ENCODE measurements at regions not wholly inside any gene's neighbourhood (a gene's known extent, or its start where the extent isn't known, plus 50 kb on each side); places are given as distances from the start of the nearest gene placed in this dataset.

DNA sequence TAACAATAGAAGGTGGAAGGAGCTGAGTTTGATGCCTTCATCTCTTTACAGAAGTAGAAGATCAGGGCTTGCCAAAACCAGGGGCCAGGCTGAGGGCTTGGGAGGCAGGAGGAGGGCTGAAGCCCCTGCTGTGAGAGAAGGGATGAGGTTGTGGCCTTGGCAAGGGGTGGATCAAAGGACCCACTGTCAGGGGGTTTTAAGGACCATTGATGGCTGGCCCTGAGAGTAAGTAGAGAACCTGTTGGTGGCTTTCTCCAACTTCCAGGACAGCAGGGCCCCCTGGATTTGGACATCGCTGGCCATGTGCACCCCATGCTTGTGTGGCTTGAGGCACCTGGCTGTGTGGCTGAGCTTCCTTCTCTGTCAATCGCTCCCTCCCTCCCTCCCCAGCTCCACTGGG, 927.7 kb downstream of the TBC1D22A start:
- DNase-seq: no peak

DNA sequence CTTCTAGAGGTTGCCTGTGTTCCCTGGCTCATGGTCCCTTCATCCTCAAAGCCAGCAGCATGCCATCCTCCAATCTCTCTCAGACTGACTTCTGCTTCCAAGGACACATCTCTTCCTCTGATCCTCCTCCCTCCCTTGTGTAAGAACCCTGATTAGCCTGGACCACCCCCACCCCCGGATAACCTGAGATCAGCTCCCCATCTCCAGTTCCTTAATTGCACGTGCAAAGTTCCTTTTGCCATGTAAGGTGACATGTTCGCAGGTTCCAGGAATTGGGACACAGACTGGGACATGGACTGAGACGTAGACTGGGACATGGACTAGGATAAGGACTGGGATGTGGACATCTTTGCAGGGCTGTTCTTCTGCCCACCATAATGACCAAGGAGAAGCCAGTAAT, 925.3 kb downstream of the TBC1D22A start:
- DNase-seq: no peak

DNA sequence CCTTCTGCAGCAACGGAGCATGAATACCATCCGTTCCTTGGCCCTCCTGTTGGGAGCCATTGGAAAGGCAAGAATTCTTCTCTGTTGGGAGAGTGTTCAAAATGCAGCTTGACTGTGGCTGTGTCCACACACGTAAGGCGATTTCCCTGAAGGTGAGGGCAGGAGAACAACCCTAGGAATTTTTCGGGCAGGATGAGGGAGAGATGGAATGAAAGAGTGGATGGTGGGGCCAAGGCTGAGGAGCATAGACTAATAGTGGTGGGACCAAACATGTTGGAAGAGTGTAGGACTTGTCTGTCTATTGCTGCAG, 924.9 kb downstream of the TBC1D22A start:
- DNase-seq: no peak

DNA sequence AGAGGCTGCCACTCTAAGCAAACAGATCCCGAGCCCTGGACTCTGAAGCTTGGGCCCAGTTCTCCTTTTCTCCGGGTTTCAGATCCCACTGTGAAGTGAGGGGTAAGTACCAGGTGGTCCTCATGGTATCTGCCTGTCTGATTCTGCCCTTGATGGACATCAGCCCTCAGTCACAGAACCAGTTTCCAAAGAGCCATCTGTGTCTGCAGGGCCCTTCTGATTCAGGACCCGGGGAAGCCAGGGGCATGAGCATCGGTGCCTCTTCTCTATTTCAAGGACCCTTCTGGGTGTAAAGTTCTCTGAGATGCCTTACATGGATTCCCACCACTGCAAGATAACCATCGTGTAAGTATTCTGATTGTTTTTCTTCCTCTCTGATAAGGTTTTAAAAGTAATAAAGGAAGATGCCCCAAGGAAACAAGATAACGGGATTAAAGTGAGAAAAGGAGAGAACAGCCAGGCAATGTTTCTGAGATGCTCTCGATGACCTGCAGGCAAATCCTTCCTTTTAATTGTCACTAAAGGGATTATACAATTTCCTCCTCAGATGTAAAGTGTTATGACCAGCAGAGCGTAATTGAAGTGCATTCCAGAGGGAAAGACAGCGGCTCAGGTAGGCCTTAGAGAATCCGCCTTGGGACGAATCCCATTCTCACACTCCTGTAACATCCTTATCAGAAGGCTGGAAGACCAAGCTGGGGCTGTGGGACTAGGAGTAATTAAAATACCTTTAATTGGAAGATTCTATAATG, 924.3 kb downstream of the TBC1D22A start:
- DNase-seq: no peak

DNA sequence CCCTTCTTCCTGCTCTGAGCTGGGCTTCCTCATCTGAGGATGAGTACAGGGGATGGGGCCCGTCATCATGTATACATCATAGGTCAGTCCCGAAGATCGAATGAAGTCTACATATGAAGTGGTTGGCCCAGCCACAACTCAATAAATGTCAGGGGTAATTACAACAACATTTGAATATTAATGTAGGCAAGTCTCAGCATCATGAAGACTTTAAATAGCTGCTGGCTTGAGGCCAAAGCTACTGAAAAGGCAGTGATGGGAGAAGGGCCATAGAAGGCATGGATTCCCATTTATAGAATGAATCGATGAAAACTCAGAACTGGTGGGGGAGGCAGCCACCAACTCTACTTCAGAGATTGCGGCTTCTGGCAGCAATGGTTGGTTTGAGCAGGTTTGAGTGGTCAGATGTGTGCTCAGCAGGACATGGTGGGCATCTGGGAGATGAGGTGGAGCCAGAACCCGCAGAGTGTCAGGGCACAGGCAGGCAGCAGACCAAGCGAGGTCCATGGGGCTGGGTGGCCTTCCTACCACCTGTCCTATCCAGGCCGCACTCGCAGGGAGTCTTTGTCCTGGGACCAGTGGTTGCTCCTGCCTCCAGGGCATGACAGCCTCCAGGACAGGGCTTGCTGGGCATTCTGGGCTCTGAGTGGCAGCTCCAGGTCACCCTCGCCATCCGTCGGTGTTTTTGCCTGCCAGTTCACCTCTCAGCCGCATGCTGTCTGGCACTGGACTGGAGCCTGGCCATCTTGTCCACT, 919.1 kb downstream of the TBC1D22A start:
- no peak for DNase-seq

DNA sequence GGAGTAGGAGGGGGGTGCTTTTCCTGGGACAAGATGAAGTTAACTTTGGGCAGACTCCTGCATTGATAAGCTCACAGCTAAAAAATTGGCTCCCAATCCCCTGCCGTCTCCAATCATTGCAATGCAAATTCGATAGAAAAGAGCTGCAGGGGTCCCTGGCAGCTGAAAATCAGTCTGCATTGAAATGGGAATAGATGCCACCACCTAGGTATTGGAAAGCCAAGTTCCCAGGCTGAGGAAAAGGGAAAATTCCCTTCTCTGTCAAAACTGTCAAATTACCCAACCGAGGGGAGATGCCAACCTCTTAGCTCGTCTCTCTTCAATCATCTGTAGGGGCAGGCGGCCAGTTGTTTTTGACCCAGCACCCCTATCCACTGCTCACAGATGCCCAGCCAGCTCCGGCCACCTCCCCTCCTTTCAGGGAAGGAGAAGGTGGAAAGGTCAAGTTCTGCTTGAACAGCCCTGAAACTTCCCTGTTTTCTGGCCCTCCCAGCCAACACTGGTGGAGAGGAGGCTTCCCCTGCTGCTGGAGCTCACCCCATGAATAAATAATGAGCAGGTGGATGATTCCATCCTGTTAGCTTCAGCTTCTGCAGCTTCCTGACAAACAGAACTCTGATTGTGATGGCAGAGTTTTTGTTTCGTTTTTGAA, 916.3 kb downstream of the TBC1D22A start:
- no peak for DNase-seq

DNA sequence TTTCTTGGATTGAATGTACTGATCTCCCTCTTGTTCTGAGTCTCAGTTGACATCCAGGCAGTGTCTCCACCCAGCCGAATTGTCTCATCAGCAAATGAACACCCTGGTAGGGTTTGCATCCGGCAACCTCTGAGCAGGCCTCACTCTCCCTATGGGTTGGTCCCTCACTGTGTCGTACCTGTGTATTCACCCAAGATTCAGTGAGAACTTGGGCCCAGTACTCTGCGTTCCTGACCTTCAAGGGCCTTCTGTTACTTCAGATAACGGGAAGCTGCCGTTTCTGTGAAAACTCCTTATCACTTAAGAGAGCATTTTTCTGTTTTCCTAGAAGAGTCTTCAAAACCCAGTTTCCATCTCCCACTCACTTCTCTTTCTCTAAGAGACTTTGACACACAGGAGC, 915.6 kb downstream of the TBC1D22A start:
- DNase-seq: no peak

DNA sequence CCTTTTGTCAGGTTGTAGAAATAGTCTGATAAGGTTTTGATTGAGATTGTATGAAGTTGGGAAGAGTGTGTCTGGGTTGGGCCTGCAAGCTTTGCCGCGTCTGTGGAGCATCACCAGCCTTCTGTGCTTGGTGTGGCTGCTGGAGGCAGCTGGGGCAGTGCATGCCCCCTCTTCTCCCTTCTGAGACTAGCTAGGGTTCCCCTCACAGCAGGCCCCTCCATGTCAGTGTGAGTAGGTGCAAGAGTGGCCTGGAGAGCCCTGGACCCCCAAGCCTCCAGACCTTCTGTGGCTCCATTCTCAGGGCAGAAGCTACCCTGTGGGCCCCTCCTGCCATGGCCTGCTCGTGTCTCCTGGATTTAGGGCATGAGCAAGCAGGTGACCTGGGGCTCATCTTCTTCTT, 914.2 kb downstream of the TBC1D22A start:
- no peak for DNase-seq

DNA sequence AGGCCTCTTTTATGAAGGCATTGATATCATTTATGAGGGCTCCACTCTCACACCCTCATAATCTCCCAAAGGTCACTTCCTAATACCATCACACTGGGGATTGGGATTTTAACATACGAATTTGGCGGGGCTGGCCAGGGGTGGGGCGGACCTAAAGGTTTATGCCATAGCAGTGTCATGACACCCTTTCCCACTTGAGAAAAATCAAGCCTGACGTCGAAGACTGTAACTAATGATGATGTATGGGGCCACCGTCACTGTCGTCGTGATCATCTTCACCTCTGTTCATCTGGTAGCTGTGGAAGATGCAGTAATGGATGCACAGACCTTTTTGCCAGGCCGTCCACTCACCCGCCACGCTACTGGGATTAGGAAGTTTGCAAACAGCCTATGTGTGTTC, 912.1 kb downstream of the TBC1D22A start:
- no peak for DNase-seq

DNA sequence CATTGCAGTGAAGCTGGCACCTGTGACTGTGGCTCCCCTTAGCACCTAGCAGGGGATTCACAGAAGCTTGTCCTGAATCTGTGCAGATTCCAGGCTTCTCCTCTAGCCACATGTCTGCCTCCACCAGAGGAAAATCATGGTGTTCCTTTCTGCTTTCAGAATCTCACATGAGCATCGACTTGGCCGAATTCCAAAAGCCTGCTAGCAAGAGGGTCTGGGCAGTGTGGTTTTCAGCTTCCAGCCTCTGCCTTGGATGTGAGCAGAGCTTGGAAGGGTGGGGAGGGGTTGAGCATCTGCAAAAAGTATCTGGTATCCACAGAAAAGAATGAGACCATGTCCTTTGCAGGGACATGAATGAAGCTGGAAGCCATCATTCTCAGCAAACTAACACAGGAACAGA, 911.1 kb downstream of the TBC1D22A start:
- DNase-seq: no peak

DNA sequence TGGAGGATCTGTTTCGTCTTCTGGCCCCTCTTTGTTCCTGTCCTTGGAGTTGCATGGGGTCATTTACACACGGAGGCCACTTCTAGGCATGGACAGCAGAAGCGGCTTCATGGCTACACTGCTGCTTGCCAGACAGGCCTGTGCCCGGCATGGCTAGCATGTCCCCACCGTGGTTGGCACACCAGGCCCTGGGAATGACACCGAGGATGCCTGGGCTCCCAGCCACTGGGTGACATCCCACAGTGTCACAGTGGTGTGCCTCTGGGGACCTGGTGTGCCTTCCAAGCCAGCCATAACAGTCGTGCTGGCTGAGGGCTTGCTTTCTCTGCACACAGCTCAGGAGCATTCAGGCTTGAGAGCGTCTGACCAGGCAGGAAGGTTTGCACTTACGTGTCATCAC, 910.1 kb downstream of the TBC1D22A start:
- DNase-seq: no peak

DNA sequence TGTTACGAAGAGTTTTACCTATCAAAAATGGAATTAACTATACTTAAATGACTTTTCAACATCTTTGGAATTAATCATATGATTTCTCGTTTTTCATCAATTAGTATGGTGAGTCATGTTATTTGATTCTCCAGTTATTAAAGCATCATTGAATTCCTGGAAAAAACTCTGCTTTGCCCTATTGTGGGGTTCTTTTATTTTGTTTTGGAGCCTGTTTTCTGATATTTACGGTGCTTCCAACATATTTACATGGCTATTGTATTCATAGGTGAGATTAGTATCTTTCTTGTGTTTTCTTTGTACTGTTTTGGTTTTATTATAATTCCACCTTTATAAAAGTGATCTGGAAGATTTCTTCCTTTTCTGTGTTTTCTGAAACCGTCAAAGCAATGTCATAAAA, 902.7 kb downstream of the TBC1D22A start:
- no peak for DNase-seq

DNA sequence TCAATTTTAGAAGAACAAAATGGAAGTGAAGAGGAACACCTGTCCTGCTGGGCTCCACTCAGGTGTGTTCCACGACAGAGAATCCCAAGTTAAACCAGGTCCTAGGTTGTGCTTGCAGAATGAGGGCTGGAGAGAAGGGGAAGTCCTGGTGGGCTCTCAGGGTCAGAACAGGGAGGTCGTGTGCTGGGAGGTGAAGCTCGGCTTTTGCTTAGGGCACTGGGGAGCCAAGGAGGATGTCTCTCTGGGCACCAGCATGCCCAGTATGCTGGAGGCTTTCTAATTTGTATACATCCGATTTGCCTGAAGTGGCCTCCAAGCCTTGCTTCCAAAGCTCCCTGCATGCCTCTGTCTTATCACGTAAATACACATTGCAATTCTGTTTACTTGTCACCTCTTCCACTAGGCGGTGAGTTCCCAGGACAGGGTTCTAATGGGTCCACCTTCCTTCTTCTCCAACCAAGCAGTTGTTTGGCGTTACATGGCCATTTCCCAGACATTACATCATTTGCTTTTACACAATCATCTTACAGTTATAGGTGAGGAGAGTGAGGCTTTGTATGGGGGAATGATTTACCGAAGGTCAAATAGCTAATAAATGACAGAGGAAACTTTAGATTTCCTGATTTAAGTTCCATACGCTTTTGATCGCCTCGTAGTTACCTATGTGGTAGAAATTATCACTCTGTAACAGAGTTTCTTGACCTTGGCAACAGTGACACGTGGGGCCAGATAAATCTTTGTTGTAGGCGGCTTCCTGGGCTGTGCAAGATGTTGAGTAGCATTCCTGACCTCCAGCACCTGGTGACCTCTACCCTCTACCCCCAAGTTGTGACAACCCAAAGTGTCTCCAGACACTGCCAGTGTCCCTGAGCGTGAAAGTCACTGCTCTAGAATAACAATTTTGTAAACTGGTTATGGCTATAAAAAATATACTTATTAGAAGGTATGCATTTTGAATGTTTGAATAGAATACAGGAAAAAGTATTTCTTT, 901.5 kb downstream of the TBC1D22A start:
- no peak for DNase-seq

DNA sequence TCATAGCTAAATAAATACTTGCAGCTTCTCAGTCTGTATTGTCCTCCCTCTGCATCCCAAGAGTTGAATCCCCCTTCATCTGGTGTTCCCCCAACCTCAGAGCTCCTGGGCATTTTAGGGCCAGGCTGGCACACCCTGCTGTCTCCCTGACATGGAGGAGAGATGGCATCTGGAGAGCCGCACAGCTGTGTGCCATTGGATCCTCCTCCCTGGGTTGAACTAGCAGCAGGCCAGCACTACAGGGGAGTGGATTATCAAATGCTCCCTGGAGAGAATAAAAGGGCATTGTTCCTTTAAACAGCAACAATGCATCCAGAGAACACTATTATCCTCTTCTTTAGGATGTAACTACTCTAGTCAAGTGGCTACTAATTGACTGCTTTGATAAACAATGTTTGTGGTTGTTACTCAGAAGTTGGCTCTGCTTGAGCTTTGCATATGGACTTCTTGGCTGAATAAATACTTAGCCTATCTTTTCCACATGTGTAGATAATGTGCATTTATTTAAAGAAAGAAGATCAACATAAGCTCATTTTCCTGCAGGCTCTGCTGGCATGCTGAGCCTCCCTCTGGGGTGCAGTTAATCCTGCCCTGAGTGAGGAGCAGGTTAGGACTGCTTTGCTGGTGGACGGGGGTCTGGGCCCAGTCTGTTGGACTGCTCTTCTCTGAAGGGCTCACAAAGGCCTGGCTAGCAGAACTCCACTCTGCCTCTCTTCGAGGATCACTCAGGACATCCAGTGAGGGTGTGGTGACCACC, 897.2 kb downstream of the TBC1D22A start:
- DNase-seq: no peak

DNA sequence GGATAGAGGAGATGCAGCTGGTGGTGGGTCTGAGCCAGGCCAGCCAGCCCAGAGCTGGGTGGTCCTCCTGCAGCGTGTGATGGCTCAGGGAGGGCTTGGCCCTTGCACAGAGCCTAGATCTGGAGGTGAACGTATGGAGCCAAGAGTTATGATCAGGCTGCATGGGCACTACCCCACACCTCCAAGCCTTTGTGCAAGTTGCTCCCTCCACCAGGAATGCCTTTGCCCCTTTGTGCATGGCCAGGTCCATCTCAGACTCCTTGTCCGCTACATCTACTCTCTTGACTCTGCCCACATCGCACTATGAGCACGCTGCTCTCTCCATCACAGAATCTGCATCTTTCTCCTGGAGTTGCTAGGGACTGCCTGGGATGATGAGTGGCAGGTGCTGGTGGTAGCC, 895.7 kb downstream of the TBC1D22A start:
- no peak for DNase-seq

DNA sequence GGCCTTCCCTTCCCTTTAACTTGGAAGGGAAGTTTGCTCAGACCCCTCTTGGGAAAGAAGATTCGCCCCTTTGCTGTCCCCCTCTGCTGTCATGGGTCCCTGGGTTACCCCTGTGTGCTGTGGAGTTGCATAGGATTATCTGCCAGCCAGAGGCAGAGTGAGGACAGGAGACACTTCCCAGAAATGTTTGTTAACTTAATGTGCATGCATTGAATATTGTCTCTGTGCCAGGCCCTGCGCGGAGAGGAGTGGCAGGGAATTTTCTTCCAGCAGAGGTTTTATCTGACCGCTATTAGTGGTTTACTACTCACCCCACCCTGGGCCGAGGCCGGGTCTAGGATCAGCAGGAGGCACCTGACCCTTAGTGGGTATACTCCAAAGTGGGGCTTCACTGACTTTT, 894.8 kb downstream of the TBC1D22A start:
- no peak for DNase-seq

DNA sequence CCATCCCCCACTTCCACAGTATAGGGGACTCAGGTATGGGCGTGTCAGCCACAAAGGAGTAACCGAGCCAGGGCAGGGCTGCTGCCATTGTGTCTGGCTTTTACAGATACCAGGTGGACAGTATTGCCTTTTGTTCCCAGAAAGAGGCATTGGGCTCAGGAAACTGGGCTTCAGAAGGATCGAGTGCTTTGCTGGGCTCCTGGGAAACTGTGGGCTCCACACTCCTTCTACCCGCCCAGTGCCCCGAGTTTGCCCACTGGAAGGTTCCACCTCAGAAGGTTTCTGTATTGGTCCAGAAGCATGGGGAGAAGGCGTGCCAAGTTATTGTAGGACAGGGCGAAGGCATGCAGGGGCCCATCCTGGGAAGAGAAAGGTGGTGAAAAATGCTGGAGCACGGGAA, 894.4 kb downstream of the TBC1D22A start:
- no peak for DNase-seq

DNA sequence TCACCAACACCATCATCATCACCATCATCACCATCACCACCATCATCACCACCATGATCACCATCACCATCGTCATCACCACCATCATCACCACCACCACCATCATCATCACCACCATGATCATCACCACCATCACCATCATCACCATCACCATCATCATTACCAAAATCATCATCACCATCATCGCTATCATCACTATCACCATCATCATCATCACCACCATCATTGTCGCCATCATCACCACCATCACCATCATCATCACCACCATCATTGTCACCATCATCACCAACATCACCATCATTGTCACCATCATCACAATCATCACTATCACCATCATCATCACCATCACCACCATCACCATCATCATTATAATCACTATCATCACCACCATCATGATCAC, 893.5 kb downstream of the TBC1D22A start:
- no peak for DNase-seq

DNA sequence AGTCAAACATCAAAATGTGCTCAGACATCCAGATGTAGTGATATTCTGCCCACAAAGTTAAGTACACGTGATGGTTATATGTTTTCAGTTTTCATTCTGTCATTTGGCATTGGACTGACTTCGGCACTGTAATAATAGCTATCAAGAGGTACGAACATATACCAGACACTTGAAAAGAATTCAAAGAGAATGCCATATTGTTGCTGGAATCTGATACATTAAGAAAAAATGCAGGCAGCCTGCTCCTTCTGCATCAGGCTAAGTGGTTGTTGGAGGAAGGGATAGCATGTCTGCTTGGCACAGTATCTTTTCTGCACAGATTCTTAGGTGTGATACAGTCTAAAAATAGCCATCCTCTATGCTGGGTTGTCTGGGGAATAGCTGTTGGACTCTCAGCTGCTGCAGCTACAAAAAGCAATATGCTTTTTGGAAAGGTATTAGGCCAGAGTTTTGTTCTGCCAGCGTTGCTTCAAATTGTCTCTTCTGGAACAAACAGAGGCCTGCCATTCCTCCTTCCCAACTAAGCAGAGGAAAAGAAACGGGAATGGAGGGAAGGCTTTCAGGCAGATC, 892.6 kb downstream of the TBC1D22A start:
- DNase-seq: no peak

DNA sequence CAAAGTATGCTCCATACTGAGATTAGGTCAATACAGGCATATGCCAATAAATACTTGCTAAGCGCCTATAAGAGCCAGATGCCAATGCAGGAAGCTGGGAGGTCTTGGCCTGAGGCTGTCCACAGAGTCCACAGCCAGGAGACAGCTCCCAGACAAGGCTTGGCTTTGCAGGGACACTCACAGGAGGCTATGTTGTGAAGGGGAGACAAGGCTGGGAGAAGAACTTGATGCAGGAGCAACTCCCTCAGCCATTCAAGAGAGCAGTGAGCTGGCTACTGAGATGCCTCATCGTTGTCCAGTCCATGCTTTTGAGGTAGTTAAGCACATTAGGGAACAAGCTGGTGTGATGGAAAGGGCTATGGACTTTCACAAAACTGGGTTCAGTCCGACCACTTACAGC, 891.5 kb downstream of the TBC1D22A start:
- DNase-seq: no peak

DNA sequence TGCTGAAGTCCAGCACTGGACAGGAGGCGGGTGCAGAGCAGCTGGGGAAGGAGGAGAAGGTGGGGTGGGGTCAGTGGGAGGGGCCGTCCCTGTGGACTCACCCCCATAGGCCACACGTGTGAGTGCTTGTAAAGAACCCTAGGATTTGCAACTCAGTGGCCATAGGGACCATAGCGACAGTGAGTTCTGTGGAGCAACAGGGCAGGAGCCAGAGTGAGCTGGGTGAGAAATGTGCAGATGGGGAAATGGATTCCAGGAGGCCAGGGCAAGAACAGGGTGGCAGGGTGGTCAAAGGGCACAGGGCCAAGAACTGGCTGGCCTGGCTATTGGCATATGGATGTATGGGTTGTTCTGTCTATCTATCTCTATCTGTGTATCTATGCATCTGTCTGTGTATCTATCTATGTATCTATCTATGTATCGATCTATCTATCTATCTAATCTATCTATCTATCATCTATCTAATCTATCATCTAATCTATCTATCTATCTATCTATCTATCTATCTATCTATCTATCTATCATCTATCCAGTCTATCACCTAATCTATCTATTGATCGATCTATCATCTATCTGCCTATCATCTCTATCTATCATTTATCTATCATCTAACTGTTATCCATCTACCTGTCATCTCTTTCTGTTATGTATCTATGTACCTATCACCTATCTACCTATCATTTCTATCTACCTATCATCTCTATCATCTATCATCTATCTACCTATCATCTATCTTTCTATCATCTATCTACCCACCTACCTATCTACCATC, 889.0 kb downstream of the TBC1D22A start:
- no peak for DNase-seq

Data from EL (cell line).